Fibroblast of the aortic adventitia (primary cell): ENCODE measurements at regions not wholly inside any gene's neighbourhood (a gene's known extent, or its start where the extent isn't known, plus 50 kb on each side); places are given as distances from the start of the nearest gene placed in this dataset.

ENCODE experiments used
- DNase-seq: peaks from one replicate; pipeline ENCODE4 v3.0.0-alpha.2; 2010; ENCODE audit warnings: low read depth
- H3K4me3 ChIP-seq: 2 replicates; pipeline ENCODE4 v1.5.1; 2011; ENCODE audit warnings: low read depth, mild to moderate bottlenecking, control low read depth, low read length, moderate library complexity
- CTCF ChIP-seq: IDR thresholded peaks from 2 replicates; pipeline ENCODE4 v1.5.1; 2011; ENCODE audit warnings: mild to moderate bottlenecking, low read length, control low read depth, inconsistent platforms; ENCODE audit not compliant: insufficient read depth

GRCh38 chr3:188002626-188003138, 151.3 kb upstream of the LPP start:
- DNase-seq, result no peak
- TF ChIP-seq CTCF, result no peak
- H3K4me3 ChIP-seq, result no peak overlapping the region

- H3K4me3 ChIP-seq, result no peak overlapping the region
- no peak for DNase-seq
- no peak for TF ChIP-seq CTCF
Observed at GRCh38 chr3:188003188-188004171, 150.5 kb upstream of the LPP start.

- peak; percentile 15 for DNase-seq
Observed at GRCh38 chr3:188006726-188007393, 147.1 kb upstream of the LPP start.

DNA sequence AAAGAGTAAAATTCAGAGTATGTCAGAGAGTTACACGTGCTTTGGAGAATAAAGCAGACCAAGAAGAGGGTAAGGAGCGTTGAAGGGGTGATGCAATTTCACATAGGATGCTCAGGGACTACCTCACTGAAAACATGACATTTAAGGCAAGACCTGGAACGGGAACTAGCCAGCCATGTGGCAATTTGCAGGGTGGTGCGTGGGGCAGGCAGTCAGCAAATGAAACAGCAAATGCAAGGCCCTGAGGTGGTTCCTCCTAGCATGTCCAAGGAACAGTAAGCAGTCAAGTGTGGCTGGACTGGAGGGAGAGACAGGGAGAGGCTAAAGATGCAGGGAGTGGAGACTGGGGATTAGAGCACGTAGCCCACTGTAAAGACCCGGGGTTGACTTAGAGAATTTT, 146.1 kb upstream of the LPP start:
- no peak overlapping the region for H3K4me3 ChIP-seq
- DNase-seq, result no peak
- TF ChIP-seq CTCF, result no peak

More at GRCh38 chr3:188006726-188007393, 147.1 kb upstream of the LPP start:
- no peak overlapping the region for H3K4me3 ChIP-seq
- no peak for TF ChIP-seq CTCF

GRCh38 chr3:188008582-188009213, 145.3 kb upstream of the LPP start:
- no peak for TF ChIP-seq CTCF
- H3K4me3 ChIP-seq, result no peak overlapping the region
- no peak for DNase-seq

- no peak for DNase-seq
- TF ChIP-seq CTCF, result no peak
Observed at GRCh38 chr3:188010478-188010877, 143.5 kb upstream of the LPP start.

More at GRCh38 chr3:188010478-188010877, 143.5 kb upstream of the LPP start:
- no peak overlapping the region for H3K4me3 ChIP-seq
